Testis (tissue), 2 donors: ENCODE measurements at regions not wholly inside any gene's neighbourhood (a gene's known extent, or its start where the extent isn't known, plus 50 kb on each side); places are given as distances from the start of the nearest gene placed in this dataset.
"Not testable (repeated sequence)": the region's sequence is repeated elsewhere in the genome, so short reads cannot be mapped to it uniquely, and the experiment has no call there.

Source experiments
- DNase-seq: peaks from one replicate; pipeline ENCODE4 v3.0.0-alpha.2; 2019
- H3K27ac ChIP-seq, 2 donors: fragments of 200-600 bp; sonication (generic); one replicate each; pipeline ENCODE4 v1.5.1; 2019
- H3K27me3 ChIP-seq: fragments of 200-600 bp; sonication (generic); one replicate; pipeline ENCODE4 v1.5.1; 2019
- H3K36me3 ChIP-seq: fragments of 200-600 bp; sonication (generic); one replicate; pipeline ENCODE4 v1.5.1; 2017; ENCODE audit warnings: low read depth; ENCODE audit errors: missing control alignments
- H3K4me1 ChIP-seq: fragments of 200-600 bp; sonication (generic); one replicate; pipeline ENCODE4 v1.5.1; 2019
- H3K4me3 ChIP-seq, 2 donors: fragments of 200-600 bp; sonication (generic); one replicate each; pipeline ENCODE4 v1.5.1; 2017 to 2019
- H3K9me3 ChIP-seq: fragments of 200-600 bp; sonication (generic); one replicate; pipeline ENCODE4 v1.5.1; 2017
- POLR2A ChIP-seq: fragments of 450-650 bp; IDR thresholded peaks from one replicate; pipeline ENCODE4 v1.6.1; 2017; ENCODE audit warnings: antibody characterized with exemption, mild to moderate bottlenecking, moderate library complexity
- WGBS, 2 donors: methylation state at CpG; one replicate each; pipeline ENCODE4 v1.1.5; 2018; 5-methylcytosine and 5-hydroxymethylcytosine counted together
- intact Hi-C: fragments of 100-400 bp; cut with DNase I; formaldehyde crosslinking; loops from one replicate; pipeline ENCODE4 v1.15.1; 2023; ENCODE audit warnings: low total_unique reads
- TF ChIP-seq, protein P1 (sequence below), 3 experiments: fragments of 450-650 bp in 2 of 3; fragments of 200-600 bp in 1 of 3; sonication (generic) in 1 of 3; IDR thresholded peaks; one replicate each; pipeline ENCODE4 v1.5.1; 2016 to 2019; ENCODE audit warnings: antibody characterized with exemption in 3 of 3, mild to moderate bottlenecking in 2 of 3, moderate library complexity in 1 of 3

- H3K9me3 ChIP-seq = no peaks in the 10 kb centered on the region
- intact Hi-C loops = no loop called here
- H3K4me1 ChIP-seq = no peaks in the 10 kb centered on the region
- no peak overlapping the region for H3K27ac ChIP-seq
- no peaks in the 10 kb centered on the region for H3K27me3 ChIP-seq
- 66 to 75% methylated on average over 3 of the region's 3 CpGs for WGBS, 2 donors
- no peak for DNase-seq
- no peak overlapping the region for H3K4me3 ChIP-seq
- TF ChIP-seq, protein P1, sequence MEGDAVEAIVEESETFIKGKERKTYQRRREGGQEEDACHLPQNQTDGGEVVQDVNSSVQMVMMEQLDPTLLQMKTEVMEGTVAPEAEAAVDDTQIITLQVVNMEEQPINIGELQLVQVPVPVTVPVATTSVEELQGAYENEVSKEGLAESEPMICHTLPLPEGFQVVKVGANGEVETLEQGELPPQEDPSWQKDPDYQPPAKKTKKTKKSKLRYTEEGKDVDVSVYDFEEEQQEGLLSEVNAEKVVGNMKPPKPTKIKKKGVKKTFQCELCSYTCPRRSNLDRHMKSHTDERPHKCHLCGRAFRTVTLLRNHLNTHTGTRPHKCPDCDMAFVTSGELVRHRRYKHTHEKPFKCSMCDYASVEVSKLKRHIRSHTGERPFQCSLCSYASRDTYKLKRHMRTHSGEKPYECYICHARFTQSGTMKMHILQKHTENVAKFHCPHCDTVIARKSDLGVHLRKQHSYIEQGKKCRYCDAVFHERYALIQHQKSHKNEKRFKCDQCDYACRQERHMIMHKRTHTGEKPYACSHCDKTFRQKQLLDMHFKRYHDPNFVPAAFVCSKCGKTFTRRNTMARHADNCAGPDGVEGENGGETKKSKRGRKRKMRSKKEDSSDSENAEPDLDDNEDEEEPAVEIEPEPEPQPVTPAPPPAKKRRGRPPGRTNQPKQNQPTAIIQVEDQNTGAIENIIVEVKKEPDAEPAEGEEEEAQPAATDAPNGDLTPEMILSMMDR (IDR thresholded peaks at IDR 0.05) = no peak
- no peak for TF ChIP-seq POLR2A
- H3K36me3 ChIP-seq = no peaks in the 10 kb centered on the region
Observed at GRCh38 chr18:11488175-11488574, 121.2 kb upstream of the SLC35G4 start.

GRCh38 chr18:11487390-11487789 is 122.0 kb upstream of the SLC35G4 start:
- DNase-seq = no peak
- H3K9me3 ChIP-seq = no peaks in the 10 kb centered on the region
- intact Hi-C loops = no loop called here
- WGBS, 2 donors = 80 to 100% methylated on average over 1 of the region's 1 CpG
- no peak overlapping the region for H3K4me3 ChIP-seq
- no peak overlapping the region for H3K27ac ChIP-seq
- H3K4me1 ChIP-seq = no peaks in the 10 kb centered on the region
- no peak for TF ChIP-seq POLR2A
- TF ChIP-seq, protein P1 (IDR thresholded peaks at IDR 0.05) = no peak
- no peaks in the 10 kb centered on the region for H3K36me3 ChIP-seq
- no peaks in the 10 kb centered on the region for H3K27me3 ChIP-seq

DNA sequence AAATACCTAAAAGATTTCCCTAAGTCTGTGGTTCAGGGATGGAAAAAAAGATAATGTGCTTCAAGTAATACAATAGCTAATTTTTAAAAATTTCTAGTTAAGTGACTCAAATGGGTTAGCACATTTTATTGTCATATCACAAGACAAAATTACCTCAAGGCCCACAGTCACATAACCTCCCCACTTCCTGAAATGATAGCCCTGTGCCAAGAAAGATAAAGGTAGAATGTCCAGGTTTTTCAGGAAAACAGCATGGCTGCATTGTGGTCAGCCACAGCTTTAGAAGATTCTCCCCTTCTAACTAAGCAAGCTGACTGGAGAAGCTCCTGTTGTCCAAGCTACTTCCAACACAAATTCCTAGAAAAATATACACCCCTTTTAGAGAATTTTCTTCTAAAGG is 127.1 kb upstream of the SLC35G4 start:
- H3K4me3 ChIP-seq = no peak overlapping the region
- no peak overlapping the region for H3K27ac ChIP-seq
- H3K9me3 ChIP-seq = no peaks in the 10 kb centered on the region
- no peaks in the 10 kb centered on the region for H3K27me3 ChIP-seq
- no peaks in the 10 kb centered on the region for H3K36me3 ChIP-seq
- DNase-seq = no peak
- no peaks in the 10 kb centered on the region for H3K4me1 ChIP-seq
- intact Hi-C loops = no loop called here
- TF ChIP-seq, protein P1 (IDR thresholded peaks at IDR 0.05) = no peak
- TF ChIP-seq POLR2A = no peak

- WGBS, 2 donors = 75 to 81% methylated on average over 1 of the region's 1 CpG
- no peak for TF ChIP-seq POLR2A
- TF ChIP-seq, protein P1 (IDR thresholded peaks at IDR 0.05) = no peak
- Histone ChIP-seq H3K36me3 (no peaks in the 10 kb centered on the region), H3K4me3 (no peak overlapping the region), H3K4me1 (no peaks in the 10 kb centered on the region), H3K27me3 (no peaks in the 10 kb centered on the region), H3K27ac (no peak overlapping the region), H3K9me3 (no peaks in the 10 kb centered on the region)
- DNase-seq = no peak
- intact Hi-C loops = no loop called here
Observed at GRCh38 chr18:11480692-11481091, 128.7 kb upstream of the SLC35G4 start.

DNA sequence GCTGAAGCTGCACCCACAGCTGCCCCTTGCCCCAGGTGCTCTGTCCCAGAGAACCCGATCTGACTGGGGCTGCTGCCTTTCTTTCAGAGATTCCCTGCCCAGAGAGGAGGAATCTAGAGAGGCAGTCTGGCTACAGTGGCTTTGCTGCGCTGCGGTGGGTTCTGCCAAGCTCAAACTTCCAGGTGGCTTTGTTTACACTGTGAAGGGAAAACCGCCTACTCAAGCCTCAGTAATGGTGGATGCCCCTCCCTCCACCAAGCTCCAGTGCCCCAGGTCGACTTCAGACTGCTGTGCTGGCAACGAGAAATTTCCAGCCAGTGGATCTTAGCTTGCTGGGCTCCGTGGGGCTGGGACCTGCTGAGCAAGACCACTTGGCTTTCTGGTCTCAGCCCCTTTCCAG is 130.4 kb upstream of the SLC35G4 start:
- H3K4me1 ChIP-seq, H3K9me3 ChIP-seq, DNase-seq, intact Hi-C loops, H3K36me3 ChIP-seq, H3K4me3 ChIP-seq, H3K27me3 ChIP-seq, H3K27ac ChIP-seq: not testable (repeated sequence)
- 46 to 78% methylated on average over 6 to 7 of the region's 7 CpGs for WGBS, 2 donors
